ENCODE measurements at regions not wholly inside any gene's neighbourhood (a gene's known extent, or its start where the extent isn't known, plus 50 kb on each side); places are given as distances from the start of the nearest gene placed in this dataset.
"Not testable (repeated sequence)": the region's sequence is repeated elsewhere in the genome, so short reads cannot be mapped to it uniquely, and the experiment has no call there.

DNA sequence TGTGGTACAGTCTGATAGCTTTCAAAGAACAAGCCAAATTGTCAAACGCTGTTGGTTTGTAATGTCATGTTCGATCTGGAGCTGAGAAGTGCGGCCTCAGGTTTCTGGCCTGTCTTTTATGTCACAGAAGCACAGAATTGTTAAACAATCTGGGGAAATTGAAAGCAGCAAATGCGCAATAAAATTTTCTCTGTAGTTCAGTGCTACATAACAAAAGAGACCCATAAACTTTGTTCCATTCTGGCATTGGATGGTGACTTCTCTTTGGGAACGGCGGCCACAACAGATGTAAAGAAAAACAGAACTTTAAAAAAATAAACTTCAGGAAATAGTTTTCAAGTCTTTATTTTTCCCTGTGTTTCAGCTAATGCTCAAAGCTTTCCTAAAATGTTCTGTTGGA is 106.9 kb downstream of the PRL start:
- no peak for DNase-seq (ENCODE audit: low spot score)
- H3K27ac Mint-ChIP-seq, result no peak overlapping the region
- intact Hi-C loops (cut with micrococcal nuclease), result no loop called here
- no peaks in the 10 kb centered on the region for H3K27me3 Mint-ChIP-seq (ENCODE audit: insufficient read depth)
- H3K4me3 Mint-ChIP-seq, result no peak overlapping the region
- H3K36me3 Mint-ChIP-seq (ENCODE audit: low read depth), result no peaks in the 10 kb centered on the region
- H3K4me1 Mint-ChIP-seq (ENCODE audit: low read depth), result no peaks in the 10 kb centered on the region
- peaks cover 6% of the 10 kb centered on the region for H3K9me3 Mint-ChIP-seq

DNA sequence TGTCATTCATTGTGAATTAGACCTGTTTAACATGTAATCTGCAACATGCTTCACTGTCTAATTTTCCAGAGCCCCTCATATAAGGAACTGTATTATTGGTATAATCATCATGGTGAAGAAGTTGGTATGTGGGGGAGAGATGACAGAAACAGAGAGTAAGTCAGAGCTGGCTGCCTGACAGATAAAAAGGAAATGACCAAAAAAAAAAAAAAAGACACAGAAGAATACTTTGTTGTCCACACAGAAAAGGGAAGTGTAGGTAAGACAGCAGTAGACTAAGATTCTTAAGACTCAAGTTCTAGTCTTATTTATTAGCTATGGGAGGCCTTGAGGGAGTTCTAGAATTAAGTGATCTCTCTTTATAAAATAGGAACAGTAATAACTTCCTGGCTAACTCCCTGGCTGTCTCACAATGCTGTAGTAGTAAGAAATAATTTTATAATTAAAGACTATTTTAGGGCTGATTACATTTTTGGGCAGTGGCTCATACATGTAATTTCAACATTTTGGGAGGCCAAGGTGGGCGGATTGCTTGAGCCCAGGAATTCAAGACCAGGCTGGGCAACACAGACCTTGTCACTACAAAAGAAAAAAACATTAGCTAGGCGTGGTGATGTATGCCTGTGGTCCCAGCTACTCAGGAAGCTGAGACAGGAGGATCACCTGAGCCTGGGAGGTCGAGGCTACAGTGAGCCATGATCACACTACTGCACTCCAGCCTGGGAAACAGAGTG is 102.5 kb downstream of the PRL start:
- H3K27me3 Mint-ChIP-seq (ENCODE audit: insufficient read depth), result no peaks in the 10 kb centered on the region
- intact Hi-C loops (cut with micrococcal nuclease), result no loop called here
- no peak overlapping the region for H3K4me3 Mint-ChIP-seq
- no peaks in the 10 kb centered on the region for H3K9me3 Mint-ChIP-seq
- no peak overlapping the region for H3K27ac Mint-ChIP-seq
- no peak for DNase-seq (ENCODE audit: low spot score)
- no peaks in the 10 kb centered on the region for H3K36me3 Mint-ChIP-seq (ENCODE audit: low read depth)
- H3K4me1 Mint-ChIP-seq (ENCODE audit: low read depth), result no peaks in the 10 kb centered on the region

DNA sequence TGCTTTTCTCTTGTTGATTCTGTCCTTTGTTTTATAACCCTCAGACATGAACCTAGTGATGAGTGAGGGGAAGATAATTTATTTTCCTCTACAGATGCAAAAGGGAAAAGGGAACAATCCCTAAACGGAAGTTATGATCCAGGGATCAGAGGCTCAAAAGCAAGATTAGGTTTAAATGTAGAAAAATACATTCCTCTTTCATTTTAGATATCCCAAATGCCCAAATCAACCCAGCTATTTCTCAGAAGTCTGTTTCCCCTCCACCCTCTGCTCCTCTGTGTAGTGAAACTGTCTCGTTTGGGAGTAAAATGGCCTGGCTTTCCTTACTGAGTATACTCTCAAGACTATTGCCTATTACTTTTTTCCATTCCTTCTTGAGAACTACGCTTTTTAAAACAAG is 97.1 kb downstream of the PRL start:
- no peak overlapping the region for H3K27ac Mint-ChIP-seq
- intact Hi-C loops (cut with micrococcal nuclease), result no loop called here
- no peaks in the 10 kb centered on the region for H3K9me3 Mint-ChIP-seq
- H3K27me3 Mint-ChIP-seq (ENCODE audit: insufficient read depth), result no peaks in the 10 kb centered on the region
- no peak for DNase-seq (ENCODE audit: low spot score)
- H3K4me1 Mint-ChIP-seq (ENCODE audit: low read depth), result no peaks in the 10 kb centered on the region
- H3K36me3 Mint-ChIP-seq (ENCODE audit: low read depth), result no peaks in the 10 kb centered on the region
- no peak overlapping the region for H3K4me3 Mint-ChIP-seq

DNA sequence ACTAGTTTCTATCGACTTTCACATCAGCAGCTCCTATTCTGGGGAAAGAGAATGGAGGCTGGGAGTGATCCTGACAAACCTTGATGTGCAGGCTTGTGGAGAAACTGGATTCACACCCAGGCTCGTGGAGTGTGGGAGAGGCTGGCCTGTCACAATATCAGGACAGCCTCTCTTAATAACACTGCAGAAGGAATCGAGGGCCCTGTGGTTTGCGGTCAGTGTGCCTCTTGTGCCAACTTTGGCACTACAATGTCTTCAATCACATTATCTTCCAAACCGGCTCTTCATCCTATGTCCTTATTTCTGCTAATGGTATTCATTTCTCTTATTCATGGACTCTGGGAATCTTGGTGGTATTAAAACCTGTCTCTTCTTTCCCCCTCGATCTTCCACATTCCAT is 92.7 kb downstream of the PRL start:
- Mint-ChIP-seq H3K4me3 (no peak overlapping the region), H3K4me1 (ENCODE audit: low read depth) (no peaks in the 10 kb centered on the region), H3K27me3 (ENCODE audit: insufficient read depth) (no peaks in the 10 kb centered on the region), H3K27ac (no peak overlapping the region), H3K9me3 (no peaks in the 10 kb centered on the region), H3K36me3 (ENCODE audit: low read depth) (no peaks in the 10 kb centered on the region)
- intact Hi-C loops (cut with micrococcal nuclease), result no loop called here
- DNase-seq (ENCODE audit: low spot score), result no peak

DNA sequence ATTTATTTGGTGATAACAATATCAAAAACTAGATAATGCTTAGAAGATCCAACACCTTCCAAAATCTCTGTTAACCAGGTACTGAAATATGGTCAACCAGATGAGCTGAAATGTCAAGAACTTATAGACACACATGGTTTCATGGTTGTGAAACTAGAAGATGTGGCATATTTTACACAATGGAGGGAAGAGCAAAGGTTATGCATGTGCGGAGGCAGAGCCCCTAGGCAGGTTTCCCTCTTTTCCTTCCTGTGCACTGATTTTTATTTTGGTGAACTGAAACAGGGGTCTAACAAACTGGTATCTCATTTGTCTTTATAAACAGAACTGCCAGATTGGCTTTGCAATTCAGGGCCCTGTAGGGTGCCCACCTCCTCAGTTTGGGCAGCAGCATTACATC is 91.6 kb downstream of the PRL start:
- Mint-ChIP-seq H3K4me1 (ENCODE audit: low read depth) (no peaks in the 10 kb centered on the region), H3K4me3 (no peak overlapping the region), H3K27me3 (ENCODE audit: insufficient read depth) (no peaks in the 10 kb centered on the region), H3K27ac (no peak overlapping the region), H3K36me3 (ENCODE audit: low read depth) (no peaks in the 10 kb centered on the region), H3K9me3 (no peaks in the 10 kb centered on the region)
- DNase-seq (ENCODE audit: low spot score), result no peak
- intact Hi-C loops (cut with micrococcal nuclease), result no loop called here

DNA sequence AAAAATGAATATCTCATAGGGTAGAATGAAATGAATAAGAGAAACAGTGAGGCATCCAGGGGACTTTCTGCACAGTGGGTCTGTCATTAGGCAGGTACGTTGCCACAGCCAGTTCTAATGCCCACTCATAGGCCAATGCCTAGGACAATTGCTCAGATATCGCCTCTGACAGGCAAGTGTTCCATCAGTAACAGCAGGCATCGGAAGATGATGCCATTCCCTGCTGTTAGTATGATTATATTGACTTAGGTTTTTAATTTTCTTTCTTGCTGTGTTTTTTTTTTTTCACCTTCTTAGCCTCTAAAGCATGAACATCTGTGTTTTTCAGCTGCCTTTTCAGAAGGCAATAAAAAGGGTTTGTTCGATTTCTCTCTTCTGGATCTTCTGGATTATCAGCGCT is 90.7 kb downstream of the PRL start:
- no peaks in the 10 kb centered on the region for H3K36me3 Mint-ChIP-seq (ENCODE audit: low read depth)
- no peaks in the 10 kb centered on the region for H3K27me3 Mint-ChIP-seq (ENCODE audit: insufficient read depth)
- no peaks in the 10 kb centered on the region for H3K9me3 Mint-ChIP-seq
- intact Hi-C loops (cut with micrococcal nuclease), result no loop called here
- H3K4me1 Mint-ChIP-seq (ENCODE audit: low read depth), result no peaks in the 10 kb centered on the region
- no peak overlapping the region for H3K27ac Mint-ChIP-seq
- no peak for DNase-seq (ENCODE audit: low spot score)
- no peak overlapping the region for H3K4me3 Mint-ChIP-seq

DNA sequence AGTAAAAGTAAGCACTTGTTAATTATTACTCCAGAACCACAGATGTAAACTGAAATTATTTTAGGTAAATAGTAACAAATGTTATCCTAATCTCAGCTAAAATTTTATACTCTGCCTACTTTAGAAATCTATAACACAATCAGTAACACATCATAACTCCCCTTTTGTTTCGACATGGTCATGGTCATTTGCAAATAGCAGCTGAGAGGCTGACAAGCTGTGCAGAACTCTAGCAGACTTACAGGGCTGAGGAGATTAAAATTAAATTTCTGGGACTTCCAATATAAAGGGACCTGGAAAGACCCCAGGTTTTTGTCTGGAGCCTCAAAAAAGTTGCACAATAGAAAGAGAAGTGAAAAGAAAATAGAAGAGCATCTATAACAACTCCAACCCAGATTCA is 88.8 kb downstream of the PRL start:
- intact Hi-C loops (cut with micrococcal nuclease), result no loop called here
- no peak overlapping the region for H3K27ac Mint-ChIP-seq
- H3K4me3 Mint-ChIP-seq, result no peak overlapping the region
- no peaks in the 10 kb centered on the region for H3K4me1 Mint-ChIP-seq (ENCODE audit: low read depth)
- no peaks in the 10 kb centered on the region for H3K9me3 Mint-ChIP-seq
- DNase-seq (ENCODE audit: low spot score), result no peak
- no peaks in the 10 kb centered on the region for H3K36me3 Mint-ChIP-seq (ENCODE audit: low read depth)
- H3K27me3 Mint-ChIP-seq (ENCODE audit: insufficient read depth), result no peaks in the 10 kb centered on the region

DNA sequence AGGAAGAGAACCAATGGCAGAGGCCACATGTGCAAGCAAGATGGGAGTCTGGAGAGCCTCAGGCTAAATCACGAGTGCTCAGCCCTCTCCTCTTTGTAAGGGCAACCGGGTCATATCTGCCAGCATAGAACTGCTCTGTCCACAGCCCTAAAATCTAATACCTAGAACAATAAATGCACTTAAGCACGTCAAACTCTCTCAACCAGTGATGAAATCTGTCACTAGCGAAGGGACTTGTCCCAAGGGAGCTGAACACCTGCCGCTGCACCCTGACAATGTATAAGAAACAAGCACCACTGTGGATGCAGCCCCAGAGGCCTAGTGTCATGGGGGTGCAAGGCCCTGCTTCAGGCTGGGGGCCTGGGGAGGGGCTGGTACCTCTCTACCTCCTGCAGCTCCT is 82.5 kb downstream of the PRL start:
- Mint-ChIP-seq H3K27ac (no peak overlapping the region), H3K4me3 (no peak overlapping the region), H3K27me3 (ENCODE audit: insufficient read depth) (no peaks in the 10 kb centered on the region), H3K36me3 (ENCODE audit: low read depth) (no peaks in the 10 kb centered on the region), H3K9me3 (no peaks in the 10 kb centered on the region), H3K4me1 (ENCODE audit: low read depth) (no peaks in the 10 kb centered on the region)
- intact Hi-C loops (cut with micrococcal nuclease), result no loop called here
- no peak for DNase-seq (ENCODE audit: low spot score)

DNA sequence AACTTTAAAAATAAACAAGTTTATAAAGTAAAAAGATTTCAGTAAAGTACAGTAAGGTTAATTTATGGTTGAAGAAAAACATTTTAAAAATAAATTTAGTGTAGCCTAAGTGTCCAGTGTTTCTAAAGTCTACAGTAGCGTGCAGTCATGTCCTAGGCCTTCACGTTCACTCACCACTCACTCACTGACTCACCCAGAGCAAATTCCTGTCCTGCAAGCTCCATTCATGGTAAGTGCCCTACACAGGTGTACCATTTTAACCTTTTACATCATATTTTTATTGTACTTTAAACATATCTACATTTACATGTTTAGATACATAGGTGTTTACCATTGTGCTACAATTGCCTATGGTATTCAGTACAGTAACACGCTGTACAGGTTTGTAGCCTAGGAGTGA is 81.4 kb downstream of the PRL start:
- H3K4me3 Mint-ChIP-seq; H3K27ac Mint-ChIP-seq; H3K9me3 Mint-ChIP-seq; H3K4me1 Mint-ChIP-seq (ENCODE audit: low read depth); H3K36me3 Mint-ChIP-seq (ENCODE audit: low read depth); intact Hi-C loops (cut with micrococcal nuclease); H3K27me3 Mint-ChIP-seq (ENCODE audit: insufficient read depth); DNase-seq (ENCODE audit: low spot score): not testable (repeated sequence)

DNA sequence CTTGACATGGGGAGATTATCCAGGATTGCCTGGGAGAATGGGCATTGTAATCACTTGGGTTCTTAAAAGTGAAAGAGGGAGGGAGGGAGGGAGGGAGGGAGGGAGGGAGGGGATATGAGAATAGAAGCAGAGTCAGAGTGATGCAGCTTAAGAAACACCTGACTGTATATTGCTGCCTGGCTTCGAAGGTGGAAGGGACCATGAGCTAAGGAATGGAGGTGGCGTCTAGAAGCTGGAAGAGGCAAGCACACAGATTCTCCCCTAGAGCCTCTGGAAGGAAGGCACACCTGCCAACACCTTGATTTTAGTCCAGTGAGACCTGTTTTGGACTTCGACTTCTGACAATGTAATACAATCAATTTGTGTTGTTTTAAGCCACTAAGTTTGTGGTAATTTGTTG is 78.4 kb downstream of the PRL start:
- Mint-ChIP-seq H3K9me3 (no peaks in the 10 kb centered on the region), H3K27ac (no peak overlapping the region), H3K4me1 (ENCODE audit: low read depth) (no peaks in the 10 kb centered on the region), H3K36me3 (ENCODE audit: low read depth) (no peaks in the 10 kb centered on the region), H3K27me3 (ENCODE audit: insufficient read depth) (no peaks in the 10 kb centered on the region), H3K4me3 (no peak overlapping the region)
- DNase-seq (ENCODE audit: low spot score), result no peak
- intact Hi-C loops (cut with micrococcal nuclease), result no loop called here

DNA sequence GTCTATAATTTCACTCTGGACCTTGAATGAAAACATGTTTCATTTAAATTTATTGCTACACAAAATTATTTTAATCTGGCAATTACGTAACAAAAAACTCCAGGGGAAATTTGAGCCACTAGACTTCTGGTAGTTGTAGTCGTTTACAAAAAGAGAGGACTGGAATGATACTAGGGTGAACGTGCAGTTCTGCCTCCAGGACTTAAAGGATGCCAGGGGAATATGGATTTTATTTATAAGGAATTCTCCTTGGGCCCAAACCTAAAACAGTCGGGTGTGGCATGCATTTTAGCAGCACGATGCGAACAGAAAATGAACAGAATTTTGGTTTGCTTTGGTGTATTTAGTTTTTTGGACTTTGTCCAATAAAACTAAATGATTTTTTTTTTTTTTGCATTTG is 76.9 kb downstream of the PRL start:
- Mint-ChIP-seq H3K36me3 (ENCODE audit: low read depth) (no peaks in the 10 kb centered on the region), H3K27ac (no peak overlapping the region)
- no peak for DNase-seq (ENCODE audit: low spot score)

DNA sequence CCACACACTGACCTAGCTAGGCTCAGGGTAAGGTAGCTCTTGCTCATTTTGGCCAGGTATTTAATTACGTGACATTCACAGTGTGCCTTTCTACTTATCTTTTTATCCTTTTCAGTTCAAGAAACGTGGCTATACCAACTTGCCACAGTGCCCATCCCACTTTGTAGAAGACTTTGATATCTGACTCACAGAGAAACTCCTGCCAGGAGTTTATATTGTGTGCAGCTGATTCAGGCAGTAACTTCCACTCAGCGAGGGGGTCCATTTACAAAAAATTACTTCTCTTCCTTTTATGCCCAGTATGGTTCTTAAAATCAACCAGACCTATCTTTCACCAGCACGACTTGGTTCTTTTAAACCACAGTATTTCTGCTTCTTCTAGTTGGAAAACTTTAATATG is 75.6 kb downstream of the PRL start:
- no peak overlapping the region for H3K27ac Mint-ChIP-seq
- H3K36me3 Mint-ChIP-seq (ENCODE audit: low read depth), result no peaks in the 10 kb centered on the region
- H3K27me3 Mint-ChIP-seq (ENCODE audit: insufficient read depth), result no peaks in the 10 kb centered on the region
- no peaks in the 10 kb centered on the region for H3K9me3 Mint-ChIP-seq
- H3K4me1 Mint-ChIP-seq (ENCODE audit: low read depth), result no peaks in the 10 kb centered on the region
- intact Hi-C loops (cut with micrococcal nuclease), result no loop called here
- no peak for DNase-seq (ENCODE audit: low spot score)
- H3K4me3 Mint-ChIP-seq, result no peak overlapping the region

More for the DNA sequence above, 76.9 kb downstream of the PRL start:
- H3K27me3 Mint-ChIP-seq (ENCODE audit: insufficient read depth), result no peaks in the 10 kb centered on the region
- no peaks in the 10 kb centered on the region for H3K9me3 Mint-ChIP-seq
- H3K4me1 Mint-ChIP-seq (ENCODE audit: low read depth), result no peaks in the 10 kb centered on the region
- intact Hi-C loops (cut with micrococcal nuclease), result no loop called here
- H3K4me3 Mint-ChIP-seq, result no peak overlapping the region

DNA sequence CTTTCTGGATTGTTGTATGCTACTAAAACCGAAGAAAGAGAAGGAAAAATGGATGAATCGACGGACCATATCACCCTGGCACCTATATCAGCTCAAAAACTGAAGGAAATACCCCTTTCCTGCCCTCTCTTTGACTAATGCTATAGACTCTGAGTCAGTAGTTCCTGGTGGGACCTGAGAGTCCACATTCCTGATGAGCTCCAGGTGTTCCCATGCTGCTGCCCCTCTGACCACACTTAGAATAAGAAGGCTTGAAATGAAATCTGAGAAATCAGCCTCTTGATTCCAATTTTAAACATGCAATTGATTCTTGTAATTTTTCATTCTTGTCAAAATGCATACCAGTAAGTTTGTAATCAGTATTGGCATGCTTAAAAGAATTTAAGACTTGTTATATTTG is 75.2 kb downstream of the PRL start:
- intact Hi-C loops (cut with micrococcal nuclease), result no loop called here
- Mint-ChIP-seq H3K27ac (no peak overlapping the region), H3K36me3 (ENCODE audit: low read depth) (no peaks in the 10 kb centered on the region), H3K9me3 (no peaks in the 10 kb centered on the region), H3K27me3 (ENCODE audit: insufficient read depth) (no peaks in the 10 kb centered on the region), H3K4me1 (ENCODE audit: low read depth) (no peaks in the 10 kb centered on the region), H3K4me3 (no peak overlapping the region)
- DNase-seq (ENCODE audit: low spot score), result no peak

DNA sequence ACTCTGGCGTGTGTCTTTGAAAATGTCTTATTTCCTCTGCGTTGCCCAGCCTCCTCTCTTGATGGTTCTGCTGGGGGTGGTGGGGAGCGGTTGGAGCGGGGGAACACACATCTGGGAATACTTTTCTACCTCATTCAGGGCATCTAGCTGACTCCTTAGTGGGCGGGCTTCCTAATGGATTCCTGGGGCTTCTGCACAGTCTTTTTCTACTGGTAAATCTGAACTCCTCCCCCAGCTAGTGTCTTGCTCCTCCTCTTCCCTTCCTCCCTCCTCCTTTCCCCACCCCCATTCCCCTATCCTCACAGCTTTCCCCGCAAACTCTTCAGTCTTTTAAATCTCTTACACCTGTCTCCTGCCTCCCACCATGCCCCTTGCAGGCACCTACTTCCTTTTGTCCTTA is 74.4 kb downstream of the PRL start:
- no peak for DNase-seq (ENCODE audit: low spot score)
- intact Hi-C loops (cut with micrococcal nuclease), result no loop called here
- H3K4me1 Mint-ChIP-seq (ENCODE audit: low read depth), result no peaks in the 10 kb centered on the region
- H3K9me3 Mint-ChIP-seq, result no peaks in the 10 kb centered on the region
- no peaks in the 10 kb centered on the region for H3K36me3 Mint-ChIP-seq (ENCODE audit: low read depth)
- no peaks in the 10 kb centered on the region for H3K27me3 Mint-ChIP-seq (ENCODE audit: insufficient read depth)
- no peak overlapping the region for H3K4me3 Mint-ChIP-seq
- H3K27ac Mint-ChIP-seq, result no peak overlapping the region
